ENCODE measurements at regions not wholly inside any gene's neighbourhood (a gene's known extent, or its start where the extent isn't known, plus 50 kb on each side); places are given as distances from the start of the nearest gene placed in this dataset.
A peak's percentile ranks its signal among the peaks of the same experiment; 100 is the strongest.
"Not testable (repeated sequence)": the region's sequence is repeated elsewhere in the genome, so short reads cannot be mapped to it uniquely, and the experiment has no call there.

DNA sequence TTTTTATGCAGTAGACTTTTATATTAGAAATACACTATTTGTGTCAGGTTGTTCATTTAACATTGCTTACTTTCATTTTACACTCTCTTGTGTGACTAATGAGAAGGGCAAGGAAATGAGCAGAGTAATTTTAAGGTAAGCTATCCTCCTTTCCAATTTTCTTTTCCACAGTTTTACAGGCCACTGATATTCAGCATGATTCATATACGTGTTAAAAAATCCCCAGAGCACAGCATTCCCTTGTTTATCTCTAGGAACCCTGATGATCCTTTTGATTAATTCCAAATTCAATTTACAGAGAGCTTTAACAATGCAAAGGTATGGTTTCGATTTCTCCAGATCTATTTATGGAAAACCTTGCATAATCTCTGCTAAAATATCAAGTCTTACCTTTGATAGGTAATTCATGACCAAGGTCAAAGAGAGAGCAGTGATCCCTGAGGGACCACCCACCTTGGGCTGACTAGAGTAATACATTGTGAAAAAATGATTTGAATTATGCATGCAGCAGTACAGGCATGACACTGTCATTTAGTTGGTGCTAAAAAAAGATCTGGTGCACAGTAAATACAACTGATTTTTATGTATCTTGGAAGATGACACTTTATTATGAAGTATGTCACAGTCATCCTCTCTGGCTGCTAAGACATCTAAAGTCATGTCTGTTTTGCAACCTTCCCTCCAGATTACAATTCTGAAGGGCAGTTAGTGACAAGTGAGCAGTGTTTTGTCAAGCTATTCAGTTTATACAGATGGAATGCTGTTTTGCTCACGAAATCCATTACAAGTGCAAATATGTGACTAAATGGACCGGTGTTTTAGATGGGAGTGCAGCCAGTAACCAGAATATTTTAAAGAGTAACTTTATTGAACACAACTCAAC is 736.6 kb downstream of the EPHA7 start:
- Mint-ChIP-seq H3K9me3 (no peaks in the 10 kb centered on the region), H3K36me3 (ENCODE audit: low read depth) (no peaks in the 10 kb centered on the region), H3K4me1 (peaks cover 29% of the 10 kb centered on the region), H3K4me3 (no peak overlapping the region), H3K27me3 (ENCODE audit: low read depth) (no peaks in the 10 kb centered on the region), H3K27ac (peak overlapping the region in 2 of 3 experiments; percentile 20 to 34)
- TF ChIP-seq, protein P1, sequence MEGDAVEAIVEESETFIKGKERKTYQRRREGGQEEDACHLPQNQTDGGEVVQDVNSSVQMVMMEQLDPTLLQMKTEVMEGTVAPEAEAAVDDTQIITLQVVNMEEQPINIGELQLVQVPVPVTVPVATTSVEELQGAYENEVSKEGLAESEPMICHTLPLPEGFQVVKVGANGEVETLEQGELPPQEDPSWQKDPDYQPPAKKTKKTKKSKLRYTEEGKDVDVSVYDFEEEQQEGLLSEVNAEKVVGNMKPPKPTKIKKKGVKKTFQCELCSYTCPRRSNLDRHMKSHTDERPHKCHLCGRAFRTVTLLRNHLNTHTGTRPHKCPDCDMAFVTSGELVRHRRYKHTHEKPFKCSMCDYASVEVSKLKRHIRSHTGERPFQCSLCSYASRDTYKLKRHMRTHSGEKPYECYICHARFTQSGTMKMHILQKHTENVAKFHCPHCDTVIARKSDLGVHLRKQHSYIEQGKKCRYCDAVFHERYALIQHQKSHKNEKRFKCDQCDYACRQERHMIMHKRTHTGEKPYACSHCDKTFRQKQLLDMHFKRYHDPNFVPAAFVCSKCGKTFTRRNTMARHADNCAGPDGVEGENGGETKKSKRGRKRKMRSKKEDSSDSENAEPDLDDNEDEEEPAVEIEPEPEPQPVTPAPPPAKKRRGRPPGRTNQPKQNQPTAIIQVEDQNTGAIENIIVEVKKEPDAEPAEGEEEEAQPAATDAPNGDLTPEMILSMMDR (IDR thresholded peaks at IDR 0.05; ENCODE audit: unreplicated experiment in 3 of 3): no peak

GRCh38 chr6:92681401-92681800 is 738.0 kb downstream of the EPHA7 start:
- H3K27me3 Mint-ChIP-seq (ENCODE audit: low read depth): no peaks in the 10 kb centered on the region
- H3K36me3 Mint-ChIP-seq (ENCODE audit: low read depth): no peaks in the 10 kb centered on the region
- no peak overlapping the region for H3K4me3 Mint-ChIP-seq
- H3K27ac Mint-ChIP-seq: no peak overlapping the region
- H3K9me3 Mint-ChIP-seq: no peaks in the 10 kb centered on the region
- TF ChIP-seq, protein P1 (IDR thresholded peaks at IDR 0.05; ENCODE audit: unreplicated experiment in 3 of 3): no peak
- peaks cover 24% of the 10 kb centered on the region for H3K4me1 Mint-ChIP-seq

DNA sequence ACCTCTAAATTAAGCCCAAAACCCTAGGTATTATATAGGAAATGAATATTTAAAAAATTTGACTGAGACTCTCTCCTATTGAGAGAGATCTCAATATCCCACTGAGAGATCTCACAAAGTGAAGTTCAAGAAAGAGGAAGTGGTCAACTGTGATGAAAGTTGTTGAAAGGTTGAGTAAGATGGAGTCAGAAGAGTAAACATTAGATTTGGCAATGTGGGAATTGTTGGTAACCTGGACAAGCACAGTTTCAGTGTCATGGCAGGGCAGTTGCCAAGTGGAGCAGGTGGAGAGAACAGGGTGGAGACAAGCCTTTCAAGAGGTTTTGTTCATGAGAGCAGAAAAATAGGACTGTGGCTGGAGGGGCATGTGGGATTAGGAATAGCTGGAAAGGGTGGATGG is 747.9 kb downstream of the EPHA7 start:
- not testable (repeated sequence) for H3K36me3 Mint-ChIP-seq (ENCODE audit: low read depth); H3K4me3 Mint-ChIP-seq; H3K4me1 Mint-ChIP-seq; H3K9me3 Mint-ChIP-seq; H3K27me3 Mint-ChIP-seq (ENCODE audit: low read depth); H3K27ac Mint-ChIP-seq

GRCh38 chr6:92667843-92668242 is 751.5 kb downstream of the EPHA7 start:
- no peaks in the 10 kb centered on the region for H3K4me1 Mint-ChIP-seq
- H3K36me3 Mint-ChIP-seq (ENCODE audit: low read depth): no peaks in the 10 kb centered on the region
- TF ChIP-seq, protein P1 (IDR thresholded peaks at IDR 0.05; ENCODE audit: unreplicated experiment in 3 of 3): no peak
- H3K27ac Mint-ChIP-seq: no peak overlapping the region
- H3K27me3 Mint-ChIP-seq (ENCODE audit: low read depth): no peaks in the 10 kb centered on the region
- H3K4me3 Mint-ChIP-seq: no peak overlapping the region
- H3K9me3 Mint-ChIP-seq: no peaks in the 10 kb centered on the region

DNA sequence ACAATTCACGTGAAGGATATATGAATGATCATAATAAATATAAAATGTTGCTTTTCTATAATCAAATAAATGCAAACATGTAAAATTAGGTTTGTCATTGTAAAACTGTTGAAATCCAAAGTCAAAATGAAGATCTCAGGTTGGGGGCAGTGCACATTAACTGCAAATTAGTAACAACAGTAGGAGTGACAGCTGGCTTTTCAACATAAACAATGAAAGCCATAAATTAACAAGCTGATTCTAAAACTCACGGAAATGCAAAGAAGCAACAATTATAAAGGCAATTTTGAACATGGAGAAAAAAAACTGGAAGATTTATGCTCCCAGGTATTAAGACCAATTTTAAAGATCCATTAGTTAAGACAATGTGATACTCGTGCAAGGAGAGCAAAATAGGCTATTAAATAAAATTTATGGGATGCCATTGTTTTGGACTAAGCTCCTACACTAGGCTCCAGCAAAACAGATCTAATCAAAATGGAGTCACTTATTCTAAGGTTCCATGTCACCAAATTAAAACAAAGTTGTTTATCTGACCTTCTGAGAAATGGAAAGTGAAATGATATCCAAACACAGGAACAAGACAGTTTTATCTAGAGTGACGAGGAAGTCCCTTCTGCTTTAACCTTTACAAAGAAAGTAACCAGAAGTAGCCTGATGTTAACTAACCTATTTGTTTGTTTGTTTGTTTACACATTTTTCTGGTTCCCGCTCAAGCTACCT is 770.8 kb downstream of the EPHA7 start:
- H3K36me3 Mint-ChIP-seq (ENCODE audit: low read depth): no peaks in the 10 kb centered on the region
- no peaks in the 10 kb centered on the region for H3K4me1 Mint-ChIP-seq

GRCh38 chr6:92647630-92648029 is 771.7 kb downstream of the EPHA7 start:
- Mint-ChIP-seq H3K9me3 (peaks cover 19% of the 10 kb centered on the region), H3K4me1 (no peaks in the 10 kb centered on the region), H3K27me3 (ENCODE audit: low read depth) (no peaks in the 10 kb centered on the region), H3K36me3 (ENCODE audit: low read depth) (no peaks in the 10 kb centered on the region), H3K27ac (no peak overlapping the region), H3K4me3 (no peak overlapping the region)
- TF ChIP-seq, protein P1 (IDR thresholded peaks at IDR 0.05; ENCODE audit: unreplicated experiment in 3 of 3): no peak

More for the DNA sequence above, 770.8 kb downstream of the EPHA7 start:
- H3K4me3 Mint-ChIP-seq: no peak overlapping the region
- TF ChIP-seq, protein P1 (IDR thresholded peaks at IDR 0.05; ENCODE audit: unreplicated experiment in 3 of 3): no peak
- H3K27ac Mint-ChIP-seq: peak overlapping the region in 2 of 3 experiments; percentile 7 to 65
- H3K27me3 Mint-ChIP-seq (ENCODE audit: low read depth): no peaks in the 10 kb centered on the region
- peaks cover 20% of the 10 kb centered on the region for H3K9me3 Mint-ChIP-seq

DNA sequence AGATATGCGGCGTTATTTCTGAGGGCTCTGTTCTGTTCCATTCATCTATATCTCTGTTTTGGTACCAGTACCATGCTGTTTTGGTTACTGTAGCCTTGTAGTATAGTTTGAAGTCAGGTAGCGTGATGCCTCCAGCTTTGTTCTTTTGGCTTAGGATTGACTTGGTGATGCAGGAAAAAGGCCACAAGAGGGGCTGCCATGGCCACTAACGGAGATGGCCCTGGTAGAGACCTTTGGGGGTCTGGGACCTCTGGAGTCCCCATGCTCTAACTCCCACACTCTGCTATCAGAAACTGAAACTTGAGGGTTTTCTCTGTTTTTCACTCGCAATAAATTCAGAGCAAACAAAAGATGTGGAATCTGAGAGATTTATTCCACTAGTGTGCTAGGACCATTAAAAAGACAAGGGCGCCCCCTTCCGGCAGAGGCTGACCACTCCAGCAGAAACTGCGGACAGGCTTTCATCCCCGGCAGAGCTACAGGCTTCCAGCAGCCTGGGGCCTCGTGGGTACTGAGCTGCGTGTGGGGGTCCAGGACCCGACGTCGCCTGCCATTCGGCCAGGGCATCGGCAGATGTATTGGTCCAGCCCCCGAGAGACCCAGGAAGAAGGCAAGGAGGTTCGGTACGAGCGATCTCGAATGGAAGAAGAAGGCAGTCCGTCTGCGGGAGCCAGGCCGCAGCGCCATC is 775.1 kb downstream of the EPHA7 start:
- not testable (repeated sequence) for H3K4me3 Mint-ChIP-seq; H3K36me3 Mint-ChIP-seq (ENCODE audit: low read depth); H3K4me1 Mint-ChIP-seq; H3K27ac Mint-ChIP-seq; H3K27me3 Mint-ChIP-seq (ENCODE audit: low read depth)
- H3K9me3 Mint-ChIP-seq: peaks cover 17% of the 10 kb centered on the region

All from nephron (organoid).